ENCODE measurements at regions not wholly inside any gene's neighbourhood (a gene's known extent, or its start where the extent isn't known, plus 50 kb on each side); places are given as distances from the start of the nearest gene placed in this dataset.
"Not testable (repeated sequence)": the region's sequence is repeated elsewhere in the genome, so short reads cannot be mapped to it uniquely, and the experiment has no call there.

DNA sequence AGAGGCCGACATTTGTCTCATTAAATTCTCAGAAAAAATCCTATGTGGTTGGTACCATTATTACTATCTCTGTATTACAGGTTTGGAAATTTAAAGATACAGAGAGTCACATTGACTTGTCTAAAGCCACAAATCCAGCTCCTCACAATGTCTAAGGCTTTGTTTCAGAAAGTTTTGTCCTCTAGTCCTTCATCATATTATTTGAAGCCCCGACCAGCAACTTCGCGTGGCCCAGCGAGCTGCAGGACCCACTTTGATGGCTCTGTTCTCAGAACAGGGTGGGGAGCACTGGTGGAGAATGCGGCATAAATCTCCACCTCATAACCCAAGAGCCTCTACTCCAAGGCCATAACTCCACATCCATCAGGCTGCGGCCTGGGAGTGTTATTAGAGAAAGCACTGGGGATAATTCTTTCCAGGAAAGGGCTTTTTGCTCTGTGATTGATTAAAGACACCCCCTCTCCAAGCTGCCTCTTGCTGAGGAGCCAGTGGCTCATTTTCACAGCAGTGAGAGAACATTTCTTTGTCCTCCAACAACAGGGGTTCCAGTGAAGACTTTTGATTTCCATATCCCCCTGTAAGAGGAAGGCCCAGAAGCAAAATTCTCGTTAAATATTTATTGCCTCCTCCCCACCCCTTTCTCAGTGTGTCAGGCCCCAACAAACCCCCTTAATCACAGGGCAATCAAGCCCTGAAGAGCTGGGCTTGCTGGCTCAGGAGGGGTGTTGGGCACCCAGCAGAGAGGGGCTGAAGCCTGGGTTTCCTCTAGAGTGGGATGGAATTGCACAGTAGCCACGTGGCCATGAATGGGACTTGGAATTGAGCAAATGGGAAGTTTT lies 113.7 kb upstream of the CDH11 start:
- DNase-seq (ENCODE audit: low read depth in 2 of 2) = no peak

GRCh38 chr16:65234721-65235320 lies 113.0 kb upstream of the CDH11 start:
- not testable (repeated sequence) for DNase-seq (ENCODE audit: low read depth in 2 of 2)

DNA sequence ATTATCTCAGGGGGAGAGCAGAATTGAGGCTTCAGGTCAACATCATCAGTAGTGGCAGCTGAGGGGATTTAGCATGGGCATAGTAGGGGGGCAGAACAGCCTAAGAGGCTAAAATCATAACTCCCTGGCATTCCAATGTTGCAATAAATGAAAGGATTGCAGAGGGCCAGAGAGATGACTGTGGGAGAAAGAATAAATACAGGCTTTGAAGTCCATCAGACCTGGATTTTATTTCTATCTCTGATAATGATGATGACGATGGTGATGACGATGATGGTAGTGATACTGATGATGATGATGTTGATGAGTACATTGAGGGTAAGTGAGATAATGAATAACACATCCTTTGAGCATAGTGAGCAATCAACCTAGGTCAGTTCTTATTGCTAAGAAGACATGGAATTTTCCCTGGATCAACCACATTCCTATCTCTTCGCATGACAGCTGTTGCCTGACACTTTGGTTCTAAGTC lies 107.4 kb upstream of the CDH11 start:
- no peak for DNase-seq (ENCODE audit: low read depth in 2 of 2)

- no peak for DNase-seq (ENCODE audit: low read depth in 2 of 2)
These were observed 105.4 kb upstream of the CDH11 start for GRCh38 chr16:65227150-65227835.

GRCh38 chr16:65226077-65226476 lies 104.2 kb upstream of the CDH11 start:
- DNase-seq (ENCODE audit: low read depth in 2 of 2) = no peak

- DNase-seq (ENCODE audit: low read depth in 2 of 2) = no peak
These were observed 103.6 kb upstream of the CDH11 start for GRCh38 chr16:65225488-65225887.

GRCh38 chr16:65224994-65225393 lies 103.1 kb upstream of the CDH11 start:
- no peak for DNase-seq (ENCODE audit: low read depth in 2 of 2)

GRCh38 chr16:65224471-65224870 lies 102.6 kb upstream of the CDH11 start:
- DNase-seq (ENCODE audit: low read depth in 2 of 2) = no peak

- DNase-seq (ENCODE audit: low read depth in 2 of 2) = no peak
These were observed 101.5 kb upstream of the CDH11 start for GRCh38 chr16:65223335-65223734.

DNA sequence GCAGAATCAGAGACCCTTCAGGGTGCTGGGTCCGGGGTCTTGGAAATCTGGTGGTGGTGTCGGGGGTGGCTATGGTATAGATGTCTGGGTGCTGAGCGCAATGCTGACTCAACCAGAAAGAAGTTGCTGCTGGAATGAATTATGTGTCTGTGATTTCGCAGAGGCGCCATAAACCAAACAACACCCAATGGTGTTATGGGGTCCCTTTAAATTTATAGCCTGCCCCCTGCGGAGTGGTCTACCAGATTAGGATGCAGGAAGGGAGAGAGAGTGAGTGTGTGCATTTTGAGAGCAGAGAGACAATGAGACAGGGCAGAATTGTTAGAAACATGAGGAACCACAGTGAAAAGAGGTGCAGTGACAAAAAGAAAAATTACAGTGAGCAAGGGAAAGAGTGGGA lies 100.7 kb upstream of the CDH11 start:
- no peak for DNase-seq (ENCODE audit: low read depth in 2 of 2)

GRCh38 chr16:65222049-65222448 lies 100.2 kb upstream of the CDH11 start:
- DNase-seq (ENCODE audit: low read depth in 2 of 2) = no peak

DNA sequence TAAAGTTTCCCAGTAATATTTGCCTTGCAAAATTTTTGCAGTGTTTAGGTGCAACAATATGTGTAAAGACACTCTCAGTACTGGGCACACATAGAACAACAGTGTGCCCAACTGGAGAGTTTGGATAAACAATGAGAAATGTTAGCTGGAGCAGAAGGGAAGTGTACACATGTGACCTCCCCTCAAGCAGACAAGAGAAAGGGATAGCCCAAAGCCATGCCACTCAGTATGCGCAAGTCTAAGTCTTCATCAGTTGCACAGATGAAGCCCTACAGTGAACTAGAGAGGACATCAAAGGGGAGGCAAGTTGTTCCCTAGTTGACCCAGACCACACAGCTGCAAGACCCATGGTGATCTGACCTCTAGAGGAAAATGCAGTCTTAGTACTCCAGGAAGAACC lies 97.9 kb upstream of the CDH11 start:
- no peak for DNase-seq (ENCODE audit: low read depth in 2 of 2)

DNA sequence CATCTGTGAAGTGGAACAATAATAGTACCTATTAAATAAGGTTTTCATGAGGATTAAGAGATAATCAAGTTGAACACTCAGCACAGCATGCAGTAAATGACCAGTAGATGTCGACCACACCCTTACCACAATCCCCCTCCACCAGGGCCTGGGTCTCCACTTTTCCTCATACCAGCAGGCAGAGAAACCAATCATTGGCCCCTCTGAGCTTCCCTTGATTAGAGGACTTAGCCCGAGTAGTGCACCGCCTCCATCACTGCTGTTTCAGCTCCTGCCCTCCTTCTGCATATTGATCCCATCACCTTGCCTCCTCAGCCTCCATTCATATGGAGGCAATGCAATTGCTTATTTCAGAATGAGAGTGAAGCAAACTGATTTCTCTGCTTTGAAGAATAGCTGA lies 96.5 kb upstream of the CDH11 start:
- no peak for DNase-seq (ENCODE audit: low read depth in 2 of 2)

GRCh38 chr16:65213866-65214595 lies 92.2 kb upstream of the CDH11 start:
- DNase-seq (ENCODE audit: low read depth in 2 of 2) = no peak

- no peak for DNase-seq (ENCODE audit: low read depth in 2 of 2)
These were observed 90.9 kb upstream of the CDH11 start for GRCh38 chr16:65212791-65213190.

DNA sequence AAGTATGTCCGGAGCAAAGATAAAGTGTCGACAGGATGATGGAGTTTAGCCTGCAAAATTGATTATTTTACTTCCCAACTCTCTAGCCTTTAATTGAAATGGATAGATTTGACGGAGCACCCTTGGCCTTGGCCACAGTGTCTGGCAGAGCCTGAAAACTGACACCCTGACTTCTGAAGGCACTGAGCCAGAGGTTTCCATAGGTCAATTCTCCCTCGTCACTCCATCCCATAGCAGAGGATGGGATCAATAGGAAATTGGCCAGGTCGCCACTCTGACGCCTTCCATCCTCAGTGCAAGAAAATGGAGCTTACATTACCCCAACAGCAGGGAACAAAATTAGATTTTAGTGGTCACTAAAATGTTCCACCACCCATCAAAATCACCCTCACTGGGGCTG lies 90.4 kb upstream of the CDH11 start:
- DNase-seq (ENCODE audit: low read depth in 2 of 2) = no peak

GRCh38 chr16:65202461-65202860 lies 80.6 kb upstream of the CDH11 start:
- no peak for DNase-seq (ENCODE audit: low read depth in 2 of 2)

DNA sequence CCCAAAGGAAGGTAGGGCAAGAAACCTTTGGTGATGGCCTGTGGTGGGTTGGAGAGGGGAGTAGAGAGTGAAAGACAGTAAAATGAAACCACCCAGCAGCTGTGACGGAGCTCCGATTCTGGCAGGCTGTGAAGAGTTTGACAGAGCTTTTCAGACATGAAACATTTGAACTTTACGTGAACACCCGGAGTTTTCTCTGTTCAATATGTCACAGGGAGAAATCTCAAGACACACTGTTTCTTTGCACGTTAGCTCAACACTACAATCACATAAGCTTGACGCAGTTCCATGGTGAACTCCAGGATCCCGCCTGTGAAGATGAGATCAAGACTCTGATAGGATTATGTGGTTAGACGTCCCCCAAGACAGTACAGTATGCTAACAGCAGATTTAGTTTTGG lies 79.6 kb upstream of the CDH11 start:
- DNase-seq (ENCODE audit: low read depth in 2 of 2) = no peak

DNA sequence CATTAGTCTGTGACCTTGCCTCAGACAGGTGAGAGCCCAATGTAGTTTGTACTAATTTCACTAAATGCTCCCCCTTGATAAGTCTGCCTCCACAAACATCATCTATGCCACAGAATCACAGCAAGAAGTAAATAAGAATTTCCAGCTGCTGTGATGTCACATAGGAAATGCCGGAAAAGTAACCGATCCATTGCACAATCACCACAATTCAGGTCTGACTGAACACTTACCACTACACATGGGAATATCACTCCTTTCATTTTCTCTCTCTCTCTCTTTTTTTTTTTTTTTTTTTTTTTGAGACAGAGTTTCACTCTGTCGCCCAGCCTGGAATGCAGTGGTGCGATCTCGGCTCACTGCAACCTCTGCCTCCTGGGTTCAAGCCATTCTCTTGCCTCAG lies 79.0 kb upstream of the CDH11 start:
- no peak for DNase-seq (ENCODE audit: low read depth in 2 of 2)

GRCh38 chr16:65200156-65200773 lies 78.4 kb upstream of the CDH11 start:
- DNase-seq (ENCODE audit: low read depth in 2 of 2) = no peak

DNA sequence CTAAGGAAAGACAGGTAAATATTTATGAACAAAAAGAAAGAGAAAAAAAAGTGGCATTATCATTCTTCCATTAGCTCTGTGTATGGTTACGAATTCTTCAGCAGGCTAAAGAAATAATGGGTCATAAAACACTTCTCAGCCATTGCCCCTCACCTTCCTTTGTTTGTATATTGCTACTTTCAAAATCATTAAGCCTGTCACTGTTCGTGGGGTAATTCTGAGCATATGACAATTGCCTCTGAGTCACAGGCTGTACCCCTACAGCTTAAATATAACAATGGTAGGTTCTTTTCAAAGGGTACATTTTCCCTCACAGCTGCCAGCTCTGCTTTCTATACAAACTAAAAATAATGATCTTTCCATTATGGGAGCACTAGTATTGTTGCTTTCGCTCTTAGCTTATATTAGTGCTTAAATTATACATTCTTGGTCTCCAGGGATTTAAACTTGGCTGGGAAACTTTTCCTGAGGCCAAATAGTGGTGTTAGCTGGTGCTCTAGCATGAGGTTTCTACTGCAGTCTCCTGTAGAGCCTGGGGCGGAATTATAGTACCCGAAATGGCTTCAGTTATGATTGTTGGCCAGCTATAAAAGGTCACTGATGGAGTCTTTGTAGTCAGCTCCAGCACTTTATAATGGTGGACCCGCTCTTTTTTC lies 74.7 kb upstream of the CDH11 start:
- no peak for DNase-seq (ENCODE audit: low read depth in 2 of 2)
